Upper lobe of left lung (tissue), 6 donors: ENCODE measurements at regions not wholly inside any gene's neighbourhood (a gene's known extent, or its start where the extent isn't known, plus 50 kb on each side); places are given as distances from the start of the nearest gene placed in this dataset.

Experiments used
- ATAC-seq, 2 donors: fragments of 200-7000 bp; cut with Tn5 transposase; one replicate each; pipeline ENCODE4 v1.9.1; 2022; ENCODE audit warnings: mild to moderate bottlenecking in 2 of 2, moderate library complexity in 2 of 2; ENCODE audit not compliant: low FRiP score in 2 of 2
- DNase-seq, 2 donors: peaks; one replicate each; pipeline ENCODE4 v3.0.0-alpha.2; 2019 to 2020
- H3K27ac ChIP-seq, 4 donors: fragments of 200-600 bp; sonication (generic); one replicate each; pipeline ENCODE4 v1.5.1; 2016 to 2019
- H3K27me3 ChIP-seq, 4 donors: fragments of 200-600 bp; sonication (generic); one replicate each; pipeline ENCODE4 v1.5.1; 2017 to 2019
- H3K36me3 ChIP-seq, 4 donors: fragments of 200-600 bp; sonication (generic); one replicate each; pipeline ENCODE4 v1.5.1; 2016 to 2019
- H3K4me1 ChIP-seq, 4 donors: fragments of 200-600 bp; sonication (generic); one replicate each; pipeline ENCODE4 v1.5.1; 2018 to 2019
- H3K4me3 ChIP-seq, 4 donors: fragments of 200-600 bp; sonication (generic); one replicate each; pipeline ENCODE4 v1.5.1; 2017 to 2019; ENCODE audit warnings: mild to moderate bottlenecking in 2 of 4, moderate library complexity in 1 of 4
- H3K9me3 ChIP-seq, 4 donors: fragments of 200-600 bp; sonication (generic); one replicate each; pipeline ENCODE4 v1.5.1; 2018 to 2019
- EP300 ChIP-seq, 4 donors: sonication (generic); formaldehyde crosslinking; IDR thresholded peaks; one replicate each; pipeline ENCODE4 v1.5.1; 2017; ENCODE audit warnings: antibody characterized with exemption in 4 of 4, control low read depth in 2 of 4
- POLR2A ChIP-seq, 4 donors: fragments of 450-650 bp; IDR thresholded peaks; one replicate each; pipeline ENCODE4 v1.5.1; 2016 to 2017; ENCODE audit warnings: antibody characterized with exemption in 4 of 4, mild to moderate bottlenecking in 2 of 4
- POLR2AphosphoS5 ChIP-seq, 2 donors: sonication (generic); formaldehyde crosslinking; IDR thresholded peaks; one replicate each; pipeline ENCODE4 v1.5.1; 2017; ENCODE audit warnings: antibody characterized with exemption in 2 of 2
- WGBS, 2 donors: methylation state at CpG; one replicate each; pipeline ENCODE4 v1.1.5; 2017 to 2018; 5-methylcytosine and 5-hydroxymethylcytosine counted together
- TF ChIP-seq, protein P1 (sequence below), 6 experiments: fragments of 450-650 bp in 4 of 6; fragments of 200-600 bp in 2 of 6; sonication (generic) in 2 of 6; IDR thresholded peaks; one replicate each; pipeline ENCODE4 v1.5.1; 2016 to 2019; ENCODE audit warnings: antibody characterized with exemption in 6 of 6
- donor health status: DM: no; HTN: no; CAD: no; lungs with moderate emphysema.
- donor health status: DM: no; HTN: yes; CAD: no; lungs with severe emphysema.

GRCh38 chr3:167166594-167167253, 213.4 kb downstream of the ZBBX start:
- no peaks in the 10 kb centered on the region for H3K36me3 ChIP-seq
- TF ChIP-seq, protein P1, sequence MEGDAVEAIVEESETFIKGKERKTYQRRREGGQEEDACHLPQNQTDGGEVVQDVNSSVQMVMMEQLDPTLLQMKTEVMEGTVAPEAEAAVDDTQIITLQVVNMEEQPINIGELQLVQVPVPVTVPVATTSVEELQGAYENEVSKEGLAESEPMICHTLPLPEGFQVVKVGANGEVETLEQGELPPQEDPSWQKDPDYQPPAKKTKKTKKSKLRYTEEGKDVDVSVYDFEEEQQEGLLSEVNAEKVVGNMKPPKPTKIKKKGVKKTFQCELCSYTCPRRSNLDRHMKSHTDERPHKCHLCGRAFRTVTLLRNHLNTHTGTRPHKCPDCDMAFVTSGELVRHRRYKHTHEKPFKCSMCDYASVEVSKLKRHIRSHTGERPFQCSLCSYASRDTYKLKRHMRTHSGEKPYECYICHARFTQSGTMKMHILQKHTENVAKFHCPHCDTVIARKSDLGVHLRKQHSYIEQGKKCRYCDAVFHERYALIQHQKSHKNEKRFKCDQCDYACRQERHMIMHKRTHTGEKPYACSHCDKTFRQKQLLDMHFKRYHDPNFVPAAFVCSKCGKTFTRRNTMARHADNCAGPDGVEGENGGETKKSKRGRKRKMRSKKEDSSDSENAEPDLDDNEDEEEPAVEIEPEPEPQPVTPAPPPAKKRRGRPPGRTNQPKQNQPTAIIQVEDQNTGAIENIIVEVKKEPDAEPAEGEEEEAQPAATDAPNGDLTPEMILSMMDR (IDR thresholded peaks at IDR 0.05), result no peak
- TF ChIP-seq POLR2A (IDR thresholded peaks at IDR 0.05) (no peak), POLR2AphosphoS5 (IDR thresholded peaks at IDR 0.05) (no peak), EP300 (IDR thresholded peaks at IDR 0.05) (no peak)
- H3K27me3 ChIP-seq, result no peaks in the 10 kb centered on the region
- DNase-seq, result no peak
- peak in 1 of 2 donors; percentile 53 for ATAC-seq
- no peaks in the 10 kb centered on the region for H3K9me3 ChIP-seq
- no peak overlapping the region for H3K27ac ChIP-seq
- 62 to 63% methylated on average over 4 of the region's 4 CpGs for WGBS, 2 donors
- no peaks in the 10 kb centered on the region for H3K4me1 ChIP-seq
- no peak overlapping the region for H3K4me3 ChIP-seq

GRCh38 chr3:167166012-167166411, 214.1 kb downstream of the ZBBX start:
- Histone ChIP-seq H3K9me3 (no peaks in the 10 kb centered on the region), H3K4me3 (no peak overlapping the region), H3K27me3 (no peaks in the 10 kb centered on the region), H3K36me3 (no peaks in the 10 kb centered on the region), H3K27ac (no peak overlapping the region), H3K4me1 (no peaks in the 10 kb centered on the region)
- no peak for ATAC-seq
- DNase-seq, result no peak
- no peak for TF ChIP-seq POLR2AphosphoS5 (IDR thresholded peaks at IDR 0.05)
- TF ChIP-seq POLR2A (IDR thresholded peaks at IDR 0.05), result no peak
- TF ChIP-seq, protein P1 (IDR thresholded peaks at IDR 0.05), result no peak
- TF ChIP-seq EP300 (IDR thresholded peaks at IDR 0.05), result no peak

GRCh38 chr3:167163580-167163979, 216.5 kb downstream of the ZBBX start:
- H3K4me1 ChIP-seq, result no peaks in the 10 kb centered on the region
- no peaks in the 10 kb centered on the region for H3K36me3 ChIP-seq
- DNase-seq, result no peak
- no peaks in the 10 kb centered on the region for H3K27me3 ChIP-seq
- no peak overlapping the region for H3K4me3 ChIP-seq
- WGBS, 2 donors, result 79 to 86% methylated on average over 3 of the region's 3 CpGs
- no peak for TF ChIP-seq POLR2A (IDR thresholded peaks at IDR 0.05)
- TF ChIP-seq, protein P1 (IDR thresholded peaks at IDR 0.05), result no peak
- H3K9me3 ChIP-seq, result no peaks in the 10 kb centered on the region
- ATAC-seq, result no peak
- no peak overlapping the region for H3K27ac ChIP-seq

GRCh38 chr3:167162083-167162482, 218.0 kb downstream of the ZBBX start:
- WGBS, 2 donors, result 57 to 67% methylated on average over 1 of the region's 1 CpG
- peak in 1 of 2 donors; percentile 28 for DNase-seq
- Histone ChIP-seq H3K27me3 (no peaks in the 10 kb centered on the region), H3K27ac (no peak overlapping the region), H3K4me1 (no peaks in the 10 kb centered on the region), H3K36me3 (no peaks in the 10 kb centered on the region), H3K4me3 (no peak overlapping the region), H3K9me3 (no peaks in the 10 kb centered on the region)
- TF ChIP-seq, protein P1 (IDR thresholded peaks at IDR 0.05), result no peak
- no peak for TF ChIP-seq POLR2A (IDR thresholded peaks at IDR 0.05)
- TF ChIP-seq EP300 (IDR thresholded peaks at IDR 0.05), result no peak
- TF ChIP-seq POLR2AphosphoS5 (IDR thresholded peaks at IDR 0.05), result no peak
- peak in 1 of 2 donors; percentile 35 for ATAC-seq

GRCh38 chr3:167160781-167161180, 219.3 kb downstream of the ZBBX start:
- WGBS, 2 donors, result 76 to 79% methylated on average over 1 of the region's 1 CpG
- TF ChIP-seq POLR2AphosphoS5 (IDR thresholded peaks at IDR 0.05) (no peak), EP300 (IDR thresholded peaks at IDR 0.05) (no peak), POLR2A (IDR thresholded peaks at IDR 0.05) (no peak)
- TF ChIP-seq, protein P1 (IDR thresholded peaks at IDR 0.05), result no peak
- Histone ChIP-seq H3K36me3 (no peaks in the 10 kb centered on the region), H3K27me3 (no peaks in the 10 kb centered on the region), H3K27ac (no peak overlapping the region), H3K4me3 (no peak overlapping the region), H3K9me3 (peaks cover 0 to 9% (median 3%) of the 10 kb centered on the region in 4 donors), H3K4me1 (no peaks in the 10 kb centered on the region)
- ATAC-seq, result no peak
- no peak for DNase-seq
